ES-I3 (cell line): ENCODE measurements at regions not wholly inside any gene's neighbourhood (a gene's known extent, or its start where the extent isn't known, plus 50 kb on each side); places are given as distances from the start of the nearest gene placed in this dataset.
"Not testable (repeated sequence)": the region's sequence is repeated elsewhere in the genome, so short reads cannot be mapped to it uniquely, and the experiment has no call there.

Experiments
- H3K36me3 ChIP-seq: 2 replicates; pipeline ENCODE4 v1.6.1; 2013; ENCODE audit warnings: mild to moderate bottlenecking, low read length, control low read depth, moderate library complexity; ENCODE audit not compliant: insufficient read depth
- H3K4me1 ChIP-seq: 2 replicates; pipeline ENCODE4 v1.6.1; 2013; ENCODE audit warnings: mild to moderate bottlenecking, control low read depth, low read length; ENCODE audit not compliant: insufficient read depth
- H3K9ac ChIP-seq: 2 replicates; pipeline ENCODE4 v1.6.1; 2013; ENCODE audit warnings: low read depth, mild to moderate bottlenecking, low read length, moderate library complexity
- H3K9me3 ChIP-seq: 2 replicates; pipeline ENCODE4 v1.6.1; 2013; ENCODE audit warnings: mild to moderate bottlenecking, low read length, moderate library complexity; ENCODE audit not compliant: control insufficient read depth, insufficient read depth

GRCh38 chr4:138439143-138439581 lies 197.0 kb upstream of the SLC7A11 start:
- no peaks in the 10 kb centered on the region for H3K9me3 ChIP-seq
- no peaks in the 10 kb centered on the region for H3K4me1 ChIP-seq
- no peaks in the 10 kb centered on the region for H3K36me3 ChIP-seq
- H3K9ac ChIP-seq = no peak overlapping the region

DNA sequence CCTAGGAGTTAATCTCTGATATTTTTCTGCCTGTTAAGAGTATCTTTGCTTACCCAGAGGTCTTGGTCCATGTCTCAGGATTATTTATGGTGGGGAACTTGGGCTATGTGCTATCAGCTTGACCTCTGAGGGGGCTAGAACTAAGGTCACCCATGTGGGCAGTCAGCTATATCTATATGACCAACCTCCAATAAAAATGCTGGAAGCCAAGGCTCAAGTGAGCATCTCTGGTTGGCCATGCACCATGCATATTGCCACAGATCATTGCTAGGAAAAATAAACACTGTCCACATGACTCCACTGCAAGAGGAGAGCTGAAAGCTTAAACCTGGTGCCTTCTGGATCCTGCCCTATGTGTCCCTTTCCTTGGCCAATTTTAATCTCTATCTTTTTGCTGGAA lies 196.5 kb upstream of the SLC7A11 start:
- Histone ChIP-seq H3K4me1 (no peaks in the 10 kb centered on the region), H3K9ac (no peak overlapping the region), H3K36me3 (no peaks in the 10 kb centered on the region), H3K9me3 (no peaks in the 10 kb centered on the region)

DNA sequence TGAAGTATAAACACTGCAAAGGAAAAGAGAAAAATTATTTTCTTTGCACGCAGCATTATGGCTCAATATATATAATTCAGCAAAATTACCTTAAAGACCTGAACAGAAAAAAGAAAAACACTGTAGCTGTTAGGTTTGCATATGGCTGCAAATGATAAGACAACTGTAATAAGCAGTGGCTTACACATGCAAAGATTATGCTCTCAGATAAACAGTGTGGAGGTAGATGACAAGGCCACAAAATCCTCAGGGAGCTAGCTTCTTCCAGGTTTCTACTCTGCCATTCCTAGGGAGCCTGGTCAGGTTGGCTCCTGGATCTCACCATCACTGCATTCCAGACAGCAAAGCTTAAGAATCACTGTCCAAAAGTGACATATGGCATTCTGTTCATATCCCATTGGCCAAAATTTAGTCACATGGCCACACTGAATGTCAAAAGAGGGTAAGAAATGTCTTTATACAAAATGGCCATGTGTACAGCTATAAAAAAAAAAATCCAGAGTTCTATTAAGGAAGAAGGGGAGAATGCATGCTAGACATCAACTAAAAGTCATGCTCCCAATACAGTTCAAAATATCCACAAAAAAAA lies 195.2 kb upstream of the SLC7A11 start:
- Histone ChIP-seq H3K9ac (no peak overlapping the region), H3K4me1 (no peaks in the 10 kb centered on the region), H3K36me3 (no peaks in the 10 kb centered on the region), H3K9me3 (no peaks in the 10 kb centered on the region; the same call in 1 of the 2 replicates)

- H3K36me3 ChIP-seq, H3K9me3 ChIP-seq, H3K4me1 ChIP-seq, H3K9ac ChIP-seq: not testable (repeated sequence)
Observed at GRCh38 chr4:138435733-138436132, 193.6 kb upstream of the SLC7A11 start.

- not testable (repeated sequence) for H3K36me3 ChIP-seq, H3K9me3 ChIP-seq, H3K4me1 ChIP-seq, H3K9ac ChIP-seq
Observed at GRCh38 chr4:138435046-138435445, 192.9 kb upstream of the SLC7A11 start.

DNA sequence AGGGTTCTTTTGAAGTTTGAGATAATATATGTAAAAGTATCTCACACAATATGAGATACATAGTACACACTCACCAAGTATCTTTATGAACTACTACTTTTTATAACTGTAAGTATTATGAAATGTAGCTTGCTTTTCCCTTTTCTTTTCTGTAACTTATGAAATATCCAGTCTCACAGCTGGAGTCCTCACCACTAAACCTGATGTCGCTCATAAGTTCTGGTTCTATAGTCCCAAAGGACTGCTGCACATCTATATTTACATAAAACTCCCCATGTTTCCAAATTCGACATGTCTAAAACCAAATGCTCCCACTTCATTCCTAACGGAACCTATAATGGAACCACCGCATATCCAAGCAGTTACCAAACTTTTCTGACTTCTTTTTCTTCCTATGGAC lies 186.5 kb upstream of the SLC7A11 start:
- H3K9ac ChIP-seq = no peak overlapping the region
- H3K36me3 ChIP-seq = no peaks in the 10 kb centered on the region
- H3K4me1 ChIP-seq = no peaks in the 10 kb centered on the region

GRCh38 chr4:138426786-138427185 lies 184.6 kb upstream of the SLC7A11 start:
- H3K9ac ChIP-seq = no peak overlapping the region
- no peaks in the 10 kb centered on the region for H3K9me3 ChIP-seq
- no peaks in the 10 kb centered on the region for H3K36me3 ChIP-seq
- H3K4me1 ChIP-seq = no peaks in the 10 kb centered on the region

More for the DNA sequence above, 186.5 kb upstream of the SLC7A11 start:
- H3K9me3 ChIP-seq = no peaks in the 10 kb centered on the region; the same call in 1 of the 2 replicates

DNA sequence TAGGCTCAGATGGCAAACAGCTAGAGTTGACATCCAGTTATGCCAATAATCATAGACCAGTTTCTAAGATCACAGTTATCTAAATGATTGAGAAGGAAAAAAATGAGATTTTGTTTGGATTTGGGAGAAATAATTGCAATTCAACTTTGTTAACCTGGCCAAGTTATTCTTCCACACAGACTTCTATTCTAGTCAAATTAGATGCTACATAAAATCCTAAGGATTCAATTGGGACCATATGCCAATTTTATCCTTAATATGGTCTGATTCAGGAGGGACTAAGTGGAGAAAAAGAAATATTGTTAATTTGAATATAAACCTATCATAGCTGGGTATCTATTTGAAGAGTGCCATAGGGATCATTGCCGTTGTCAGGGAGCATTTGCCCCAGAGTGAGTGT lies 178.3 kb upstream of the SLC7A11 start:
- no peaks in the 10 kb centered on the region for H3K9me3 ChIP-seq
- H3K9ac ChIP-seq = no peak overlapping the region
- H3K36me3 ChIP-seq = no peaks in the 10 kb centered on the region
- no peaks in the 10 kb centered on the region for H3K4me1 ChIP-seq

- no peaks in the 10 kb centered on the region for H3K9me3 ChIP-seq
- H3K36me3 ChIP-seq = no peaks in the 10 kb centered on the region
- no peaks in the 10 kb centered on the region for H3K4me1 ChIP-seq
Observed at GRCh38 chr4:138414202-138414601, 172.1 kb upstream of the SLC7A11 start.

DNA sequence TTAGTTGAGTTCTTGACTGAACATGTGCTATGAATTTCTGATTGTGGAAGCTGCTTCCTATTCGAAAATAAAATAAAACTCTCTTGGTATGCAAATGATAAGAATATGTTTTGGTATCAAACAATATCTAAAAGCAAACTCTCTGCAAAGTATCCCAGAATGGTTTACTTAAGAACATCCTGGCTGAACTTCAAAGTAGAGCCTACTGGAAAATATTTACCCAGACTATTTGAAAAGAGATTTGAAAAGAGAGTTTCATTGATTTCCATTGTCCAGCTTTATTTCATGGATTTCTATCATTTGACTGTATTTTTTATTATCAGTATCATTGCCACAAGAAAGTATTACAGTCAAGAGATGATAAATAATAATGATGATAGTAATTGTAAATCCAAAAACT lies 171.1 kb upstream of the SLC7A11 start:
- Histone ChIP-seq H3K9ac (no peak overlapping the region), H3K36me3 (no peaks in the 10 kb centered on the region), H3K4me1 (peaks cover 6% of the 10 kb centered on the region; the same call in 1 of the 2 replicates), H3K9me3 (no peaks in the 10 kb centered on the region)

More at GRCh38 chr4:138414202-138414601, 172.1 kb upstream of the SLC7A11 start:
- no peak overlapping the region for H3K9ac ChIP-seq

GRCh38 chr4:138412847-138413246 lies 170.7 kb upstream of the SLC7A11 start:
- no peak overlapping the region for H3K9ac ChIP-seq
- no peaks in the 10 kb centered on the region for H3K9me3 ChIP-seq

GRCh38 chr4:138410266-138410665 lies 168.1 kb upstream of the SLC7A11 start:
- Histone ChIP-seq H3K9me3 (no peaks in the 10 kb centered on the region), H3K36me3 (no peaks in the 10 kb centered on the region), H3K4me1 (peaks cover 6% of the 10 kb centered on the region; the same call in 1 of the 2 replicates), H3K9ac (no peak overlapping the region)

More at GRCh38 chr4:138412847-138413246, 170.7 kb upstream of the SLC7A11 start:
- H3K36me3 ChIP-seq = no peaks in the 10 kb centered on the region
- H3K4me1 ChIP-seq = peaks cover 6% of the 10 kb centered on the region; the same call in 1 of the 2 replicates

DNA sequence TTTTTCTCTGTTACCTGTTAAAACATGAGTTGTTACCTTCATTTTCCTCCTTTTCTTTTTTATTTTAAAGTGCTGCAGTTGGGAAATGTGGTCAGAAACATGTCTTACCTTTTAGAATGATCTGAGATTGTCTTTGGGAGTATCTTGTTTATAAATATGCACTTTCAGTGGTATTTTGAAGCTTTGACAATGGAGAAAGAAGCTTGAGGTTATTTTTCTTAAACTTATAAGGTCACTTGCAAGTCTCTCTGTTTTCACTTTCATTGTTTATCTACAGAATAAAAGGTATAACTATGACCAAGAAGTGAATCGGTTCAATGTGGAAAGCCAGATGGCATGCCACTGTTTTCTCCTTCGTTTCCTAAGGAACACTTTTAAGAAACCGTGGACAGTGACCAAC lies 167.5 kb upstream of the SLC7A11 start:
- no peaks in the 10 kb centered on the region for H3K9me3 ChIP-seq
- H3K36me3 ChIP-seq = no peaks in the 10 kb centered on the region
- H3K9ac ChIP-seq = no peak overlapping the region
- peaks cover 6% of the 10 kb centered on the region; the same call in 1 of the 2 replicates for H3K4me1 ChIP-seq

GRCh38 chr4:138408758-138409157 lies 166.6 kb upstream of the SLC7A11 start:
- H3K4me1 ChIP-seq = peaks cover 6% of the 10 kb centered on the region; the same call in 1 of the 2 replicates
- H3K9me3 ChIP-seq = no peaks in the 10 kb centered on the region
- H3K9ac ChIP-seq = no peak overlapping the region
- H3K36me3 ChIP-seq = no peaks in the 10 kb centered on the region

GRCh38 chr4:138407329-138407728 lies 165.2 kb upstream of the SLC7A11 start:
- Histone ChIP-seq H3K9me3 (no peaks in the 10 kb centered on the region), H3K9ac (no peak overlapping the region), H3K4me1 (peaks cover 6% of the 10 kb centered on the region; the same call in 1 of the 2 replicates), H3K36me3 (no peaks in the 10 kb centered on the region)
